Ramos (cell line): ENCODE measurements at regions not wholly inside any gene's neighbourhood (a gene's known extent, or its start where the extent isn't known, plus 50 kb on each side); places are given as distances from the start of the nearest gene placed in this dataset.

Source experiments
- in situ Hi-C: fragments of 300-500 bp; cut with MboI; formaldehyde crosslinking; loops from one replicate; pipeline ENCODE4 v1.14.3; 2022; ENCODE audit warnings: low sequenced_read_pairs; ENCODE audit not compliant: unreplicated experiment

GRCh38 chr3:104452697-104453096 is 914.0 kb upstream of the ALCAM start:
- in situ Hi-C loops, result no loop called here

GRCh38 chr3:104458657-104459056 is 908.1 kb upstream of the ALCAM start:
- in situ Hi-C loops, result no loop called here

GRCh38 chr3:104460477-104461406 is 906.0 kb upstream of the ALCAM start:
- in situ Hi-C loops, result no loop called here

GRCh38 chr3:104461431-104461830 is 905.3 kb upstream of the ALCAM start:
- in situ Hi-C loops, result no loop called here

- in situ Hi-C loops, result no loop called here
These were observed 894.5 kb upstream of the ALCAM start for GRCh38 chr3:104472221-104472620.

- in situ Hi-C loops, result no loop called here
These were observed 892.7 kb upstream of the ALCAM start for GRCh38 chr3:104474011-104474410.

- in situ Hi-C loops, result no loop called here
These were observed 863.7 kb upstream of the ALCAM start for GRCh38 chr3:104503022-104503421.

- in situ Hi-C loops, result no loop called here
These were observed 856.4 kb upstream of the ALCAM start for GRCh38 chr3:104510131-104510849.

- in situ Hi-C loops, result no loop called here
These were observed 852.3 kb upstream of the ALCAM start for GRCh38 chr3:104514371-104514770.

- in situ Hi-C loops, result no loop called here
These were observed 851.9 kb upstream of the ALCAM start for GRCh38 chr3:104514776-104515175.

GRCh38 chr3:104519068-104519467 is 847.6 kb upstream of the ALCAM start:
- in situ Hi-C loops, result no loop called here

GRCh38 chr3:104519468-104520227 is 847.1 kb upstream of the ALCAM start:
- in situ Hi-C loops, result no loop called here

- in situ Hi-C loops, result no loop called here
These were observed 846.5 kb upstream of the ALCAM start for GRCh38 chr3:104520228-104520655.

- in situ Hi-C loops, result no loop called here
These were observed 844.9 kb upstream of the ALCAM start for GRCh38 chr3:104521606-104522336.

- in situ Hi-C loops, result no loop called here
These were observed 843.6 kb upstream of the ALCAM start for GRCh38 chr3:104523136-104523535.

GRCh38 chr3:104526901-104527401 is 839.8 kb upstream of the ALCAM start:
- in situ Hi-C loops, result no loop called here

GRCh38 chr3:104530934-104531333 is 835.8 kb upstream of the ALCAM start:
- in situ Hi-C loops, result no loop called here

- in situ Hi-C loops, result no loop called here
These were observed 830.0 kb upstream of the ALCAM start for GRCh38 chr3:104536715-104537114.

- in situ Hi-C loops, result no loop called here
These were observed 829.4 kb upstream of the ALCAM start for GRCh38 chr3:104537323-104537722.

GRCh38 chr3:104546301-104546700 is 820.4 kb upstream of the ALCAM start:
- in situ Hi-C loops, result no loop called here
